Subcutaneous abdominal adipose tissue (tissue), 5 donors: ENCODE measurements at regions not wholly inside any gene's neighbourhood (a gene's known extent, or its start where the extent isn't known, plus 50 kb on each side); places are given as distances from the start of the nearest gene placed in this dataset.

Experiments used
- H3K27ac ChIP-seq: one replicate; pipeline ENCODE4 v1.7.0; 2013; ENCODE audit warnings: low read depth, mild to moderate bottlenecking, inconsistent platforms, low read length, moderate library complexity
- H3K27me3 ChIP-seq, 5 donors: one replicate each; pipeline ENCODE4 v1.7.0; 2013; ENCODE audit warnings: low read length in 5 of 5, inconsistent platforms in 1 of 5; ENCODE audit not compliant: control insufficient read depth in 5 of 5, insufficient read depth in 4 of 5
- H3K36me3 ChIP-seq, 5 donors: one replicate each; pipeline ENCODE4 v1.7.0; 2013; ENCODE audit warnings: low read length in 5 of 5; ENCODE audit not compliant: control insufficient read depth in 5 of 5, insufficient read depth in 5 of 5
- H3K4me1 ChIP-seq, 5 donors: one replicate each; pipeline ENCODE4 v1.7.0; 2013; ENCODE audit warnings: low read length in 5 of 5, mild to moderate bottlenecking in 3 of 5, moderate library complexity in 1 of 5; ENCODE audit not compliant: control insufficient read depth in 5 of 5, insufficient read depth in 5 of 5
- H3K4me3 ChIP-seq, 5 donors: one replicate each; pipeline ENCODE4 v1.7.0; 2013; ENCODE audit warnings: low read length in 5 of 5, low read depth in 1 of 5
- H3K9ac ChIP-seq, 5 donors: one replicate each; pipeline ENCODE4 v1.7.0; 2013; ENCODE audit warnings: low read length in 5 of 5, mild to moderate bottlenecking in 4 of 5, moderate library complexity in 3 of 5
- H3K9me3 ChIP-seq, 5 donors: one replicate each; pipeline ENCODE4 v1.7.0; 2013; ENCODE audit warnings: low read length in 5 of 5; ENCODE audit not compliant: control insufficient read depth in 5 of 5
- donor health status: healthy.
- donor health status: healthy.
- donor health status: healthy.
- donor health status: healthy.
- donor health status: healthy.

GRCh38 chr13:100735494-100735893 is 60.9 kb upstream of the TMTC4 start:
- Histone ChIP-seq H3K4me1 (no peaks in the 10 kb centered on the region), H3K9me3 (no peaks in the 10 kb centered on the region), H3K27ac (no peak overlapping the region), H3K4me3 (no peak overlapping the region), H3K27me3 (peaks cover 0 to 3% (median 0%) of the 10 kb centered on the region in 5 donors), H3K9ac (no peak overlapping the region), H3K36me3 (no peaks in the 10 kb centered on the region)

GRCh38 chr13:100734194-100734720 is 59.7 kb upstream of the TMTC4 start:
- H3K27me3 ChIP-seq = peaks cover 0 to 3% (median 0%) of the 10 kb centered on the region in 5 donors
- no peak overlapping the region for H3K9ac ChIP-seq
- no peak overlapping the region for H3K27ac ChIP-seq
- no peaks in the 10 kb centered on the region for H3K36me3 ChIP-seq
- H3K4me3 ChIP-seq = no peak overlapping the region
- no peaks in the 10 kb centered on the region for H3K4me1 ChIP-seq
- H3K9me3 ChIP-seq = no peaks in the 10 kb centered on the region

- H3K4me1 ChIP-seq = no peaks in the 10 kb centered on the region
- no peak overlapping the region for H3K4me3 ChIP-seq
- peaks cover 0 to 3% (median 0%) of the 10 kb centered on the region in 5 donors for H3K27me3 ChIP-seq
- H3K27ac ChIP-seq = no peak overlapping the region
- no peak overlapping the region for H3K9ac ChIP-seq
- H3K9me3 ChIP-seq = peaks cover under 1 to 2% (median 2%) of the 10 kb centered on the region in 5 donors
- H3K36me3 ChIP-seq = no peaks in the 10 kb centered on the region
Observed at GRCh38 chr13:100733261-100733660, 58.7 kb upstream of the TMTC4 start.

GRCh38 chr13:100728201-100728600 is 53.6 kb upstream of the TMTC4 start:
- no peaks in the 10 kb centered on the region for H3K36me3 ChIP-seq
- no peaks in the 10 kb centered on the region for H3K27me3 ChIP-seq
- no peak overlapping the region for H3K4me3 ChIP-seq
- H3K27ac ChIP-seq = no peak overlapping the region
- peaks cover 4 to 9% (median 5%) of the 10 kb centered on the region in 5 donors for H3K9me3 ChIP-seq
- no peak overlapping the region for H3K9ac ChIP-seq
- H3K4me1 ChIP-seq = no peaks in the 10 kb centered on the region

GRCh38 chr13:100725472-100725871 is 50.9 kb upstream of the TMTC4 start:
- H3K36me3 ChIP-seq = no peaks in the 10 kb centered on the region
- no peak overlapping the region for H3K4me3 ChIP-seq
- H3K27me3 ChIP-seq = no peaks in the 10 kb centered on the region
- no peak overlapping the region for H3K9ac ChIP-seq
- no peak overlapping the region for H3K27ac ChIP-seq
- no peaks in the 10 kb centered on the region for H3K4me1 ChIP-seq
- peaks cover 4 to 9% (median 5%) of the 10 kb centered on the region in 5 donors for H3K9me3 ChIP-seq

GRCh38 chr13:100724568-100724967 is 50.0 kb upstream of the TMTC4 start:
- Histone ChIP-seq H3K27me3 (peaks cover 0 to 2% (median 0%) of the 10 kb centered on the region in 5 donors), H3K36me3 (no peaks in the 10 kb centered on the region), H3K4me1 (no peaks in the 10 kb centered on the region), H3K9me3 (peaks cover 4 to 11% (median 6%) of the 10 kb centered on the region in 5 donors), H3K4me3 (no peak overlapping the region), H3K27ac (no peak overlapping the region), H3K9ac (no peak overlapping the region)
